ENCODE measurements at regions not wholly inside any gene's neighbourhood (a gene's known extent, or its start where the extent isn't known, plus 50 kb on each side); places are given as distances from the start of the nearest gene placed in this dataset.

DNA sequence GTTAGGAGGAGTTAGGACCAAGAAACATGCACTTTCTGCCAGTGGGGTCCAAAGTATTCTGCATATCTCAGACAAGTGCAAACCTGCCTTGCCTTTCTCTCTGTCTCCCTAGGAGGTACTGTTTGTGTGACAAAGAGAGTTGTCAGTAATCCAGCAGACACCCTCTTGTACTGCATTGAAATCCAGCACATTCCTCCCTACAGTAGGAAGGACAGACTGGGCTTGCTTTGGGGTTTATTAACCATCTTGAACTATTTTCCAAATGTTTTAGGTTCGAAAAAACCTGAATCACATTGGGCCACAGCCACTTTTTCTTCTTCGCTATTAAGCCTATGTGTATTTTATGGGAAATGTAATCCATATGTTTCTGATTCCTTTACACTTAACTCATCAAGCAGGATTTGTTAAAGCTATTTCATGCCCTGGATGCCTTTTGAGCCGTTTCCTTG, 204.2 kb upstream of the KCNJ16 start:
- 100% methylated on average over 1 of the region's 3 CpGs for WGBS (ENCODE audit: insufficient coverage)
- no peak for DNase-seq
- no peaks in the 10 kb centered on the region for H3K36me3 ChIP-seq (ENCODE audit: control insufficient read depth in 4 of 4, insufficient read depth in 4 of 4, low read length in 3 of 4)
- peaks cover 0 to 5% (median 0%) of the 10 kb centered on the region in 5 experiments for H3K9me3 ChIP-seq (ENCODE audit: control extremely low read depth in 1 of 5, control insufficient read depth in 4 of 5, insufficient read depth in 2 of 5, low read depth in 1 of 5, low read length in 4 of 5)
- CTCF ChIA-PET = no interaction called here
- no peak overlapping the region for H3K4me3 ChIP-seq (ENCODE audit: control insufficient read depth in 1 of 7, extremely low read depth in 1 of 7, insufficient read depth in 4 of 7, low read depth in 2 of 7, low read length in 6 of 7)
- no peaks in the 10 kb centered on the region for H3K27me3 ChIP-seq (replicated peaks in 2 of 5; ENCODE audit: control insufficient read depth in 4 of 5, insufficient read depth in 5 of 5, low read length in 4 of 5)
- no peak overlapping the region for H3K27ac ChIP-seq (ENCODE audit: insufficient read depth in 1 of 2, low read depth in 1 of 2, low read length in 2 of 2, poor library complexity in 1 of 2, severe bottlenecking in 2 of 2)
- H3K4me1 ChIP-seq (ENCODE audit: control extremely low read depth in 1 of 4, control insufficient read depth in 4 of 4, insufficient read depth in 4 of 4, low read length in 3 of 4) = no peaks in the 10 kb centered on the region
- POLR2A ChIA-PET = no interaction called here

DNA sequence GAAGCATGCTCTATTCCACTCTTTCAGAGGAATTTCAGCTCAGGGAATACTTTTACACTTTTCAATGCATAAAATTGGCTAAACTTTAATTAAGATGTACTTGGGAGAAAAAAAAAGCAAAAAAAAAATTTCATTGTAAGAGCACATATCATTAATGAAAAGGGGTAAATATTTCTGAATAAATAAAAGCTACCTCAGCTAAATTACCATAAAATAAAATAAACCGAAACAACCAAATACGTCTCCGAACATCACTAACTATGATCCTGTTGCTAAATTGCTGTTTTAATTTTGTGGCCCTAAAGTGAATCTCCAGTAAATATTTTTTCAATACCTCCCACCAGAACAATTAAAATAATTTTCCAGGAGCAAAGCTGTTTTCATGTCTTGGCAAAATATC, 203.7 kb upstream of the KCNJ16 start:
- ChIA-PET POLR2A (interaction anchor here (0.6 kb wide), 1 partner anchor 175 kb away, joined by 4 read pairs; no protein-coding TSS in a partner anchor), CTCF (no interaction called here)
- 100% methylated on average over 2 of the region's 3 CpGs for WGBS (ENCODE audit: insufficient coverage)
- H3K4me3 ChIP-seq (ENCODE audit: control insufficient read depth in 1 of 7, extremely low read depth in 1 of 7, insufficient read depth in 4 of 7, low read depth in 2 of 7, low read length in 6 of 7) = no peak overlapping the region
- no peaks in the 10 kb centered on the region for H3K36me3 ChIP-seq (ENCODE audit: control insufficient read depth in 4 of 4, insufficient read depth in 4 of 4, low read length in 3 of 4)
- peaks cover 0 to 5% (median 0%) of the 10 kb centered on the region in 5 experiments for H3K9me3 ChIP-seq (ENCODE audit: control extremely low read depth in 1 of 5, control insufficient read depth in 4 of 5, insufficient read depth in 2 of 5, low read depth in 1 of 5, low read length in 4 of 5)
- no peak for DNase-seq
- H3K4me1 ChIP-seq (ENCODE audit: control extremely low read depth in 1 of 4, control insufficient read depth in 4 of 4, insufficient read depth in 4 of 4, low read length in 3 of 4) = no peaks in the 10 kb centered on the region
- H3K27me3 ChIP-seq (replicated peaks in 2 of 5; ENCODE audit: control insufficient read depth in 4 of 5, insufficient read depth in 5 of 5, low read length in 4 of 5) = no peaks in the 10 kb centered on the region
- no peak overlapping the region for H3K27ac ChIP-seq (ENCODE audit: insufficient read depth in 1 of 2, low read depth in 1 of 2, low read length in 2 of 2, poor library complexity in 1 of 2, severe bottlenecking in 2 of 2)

DNA sequence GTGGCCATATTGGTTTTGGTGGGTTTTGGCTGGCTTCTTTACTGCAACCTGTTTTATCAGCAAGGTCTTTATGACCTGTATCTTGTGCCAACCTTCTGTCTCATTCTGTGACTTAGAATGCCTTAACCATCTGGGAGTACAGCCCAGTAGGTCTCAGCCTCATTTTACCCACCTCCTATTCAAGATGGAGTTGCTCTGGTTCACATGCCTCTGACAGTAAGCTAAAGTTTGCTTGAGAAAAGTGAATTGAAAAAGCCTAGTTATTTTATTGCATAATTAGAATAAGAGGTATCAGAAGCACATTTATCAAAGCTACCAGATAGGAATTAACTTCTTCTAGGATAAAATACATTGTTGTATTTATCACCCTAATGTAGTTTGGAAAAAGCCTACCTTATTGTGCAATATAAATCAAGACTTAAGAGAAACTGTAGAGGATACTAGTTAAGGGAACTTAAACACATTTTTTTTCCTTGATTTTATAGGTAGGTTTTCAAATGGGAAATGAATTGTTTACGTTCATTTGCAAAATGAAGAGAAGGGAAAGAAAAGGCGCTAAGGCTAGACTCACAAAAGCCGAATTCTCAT, 202.3 kb upstream of the KCNJ16 start:
- Histone ChIP-seq H3K9me3 (ENCODE audit: control extremely low read depth in 1 of 5, control insufficient read depth in 4 of 5, insufficient read depth in 2 of 5, low read depth in 1 of 5, low read length in 4 of 5) (peaks cover 0 to 5% (median 0%) of the 10 kb centered on the region in 5 experiments), H3K36me3 (ENCODE audit: control insufficient read depth in 4 of 4, insufficient read depth in 4 of 4, low read length in 3 of 4) (no peaks in the 10 kb centered on the region), H3K4me3 (ENCODE audit: control insufficient read depth in 1 of 7, extremely low read depth in 1 of 7, insufficient read depth in 4 of 7, low read depth in 2 of 7, low read length in 6 of 7) (no peak overlapping the region), H3K27ac (ENCODE audit: insufficient read depth in 1 of 2, low read depth in 1 of 2, low read length in 2 of 2, poor library complexity in 1 of 2, severe bottlenecking in 2 of 2) (no peak overlapping the region), H3K4me1 (ENCODE audit: control extremely low read depth in 1 of 4, control insufficient read depth in 4 of 4, insufficient read depth in 4 of 4, low read length in 3 of 4) (peaks cover 0 to 2% (median 1%) of the 10 kb centered on the region in 4 experiments), H3K27me3 (replicated peaks in 2 of 5; ENCODE audit: control insufficient read depth in 4 of 5, insufficient read depth in 5 of 5, low read length in 4 of 5) (no peaks in the 10 kb centered on the region)
- ChIA-PET CTCF (no interaction called here), POLR2A (no interaction called here)
- WGBS (ENCODE audit: insufficient coverage) = 100% methylated on average over 2 of the region's 3 CpGs
- no peak for DNase-seq

DNA sequence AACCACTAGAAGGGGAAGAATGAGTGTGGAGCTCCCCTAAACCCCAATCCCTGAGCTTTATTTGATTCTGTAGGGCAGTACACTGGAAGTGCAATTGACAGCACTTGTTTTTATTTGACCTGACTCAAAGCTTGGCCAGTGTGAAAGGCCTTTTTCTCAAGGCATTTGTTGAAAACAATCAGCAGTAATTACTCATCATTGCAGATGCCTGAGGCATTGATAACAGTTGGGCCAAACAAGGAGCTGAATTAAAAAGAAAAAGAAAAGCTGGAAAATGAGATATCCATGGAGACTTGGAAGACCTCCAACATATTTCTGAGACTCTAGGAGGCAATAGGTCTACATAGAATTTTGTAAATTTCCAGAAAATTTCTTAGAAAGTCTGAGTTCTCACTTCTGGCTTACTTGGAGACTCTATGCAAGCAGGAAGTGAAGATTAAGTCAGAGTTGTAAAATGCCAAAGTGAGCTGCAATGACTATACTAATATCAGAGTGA, 200.8 kb upstream of the KCNJ16 start:
- Histone ChIP-seq H3K4me3 (ENCODE audit: control insufficient read depth in 1 of 7, extremely low read depth in 1 of 7, insufficient read depth in 4 of 7, low read depth in 2 of 7, low read length in 6 of 7) (no peak overlapping the region), H3K36me3 (ENCODE audit: control insufficient read depth in 4 of 4, insufficient read depth in 4 of 4, low read length in 3 of 4) (no peaks in the 10 kb centered on the region), H3K27ac (ENCODE audit: insufficient read depth in 1 of 2, low read depth in 1 of 2, low read length in 2 of 2, poor library complexity in 1 of 2, severe bottlenecking in 2 of 2) (no peak overlapping the region), H3K27me3 (replicated peaks in 2 of 5; ENCODE audit: control insufficient read depth in 4 of 5, insufficient read depth in 5 of 5, low read length in 4 of 5) (no peaks in the 10 kb centered on the region), H3K4me1 (ENCODE audit: control extremely low read depth in 1 of 4, control insufficient read depth in 4 of 4, insufficient read depth in 4 of 4, low read length in 3 of 4) (peaks cover 0 to 2% (median 1%) of the 10 kb centered on the region in 4 experiments), H3K9me3 (ENCODE audit: control extremely low read depth in 1 of 5, control insufficient read depth in 4 of 5, insufficient read depth in 2 of 5, low read depth in 1 of 5, low read length in 4 of 5) (no peaks in the 10 kb centered on the region)
- CTCF ChIA-PET = no interaction called here
- no peak for DNase-seq
- POLR2A ChIA-PET = no interaction called here

- DNase-seq = peak in 2 of 3 donors; percentile 26 to 28
- no peak overlapping the region for H3K27ac ChIP-seq (ENCODE audit: insufficient read depth in 1 of 2, low read depth in 1 of 2, low read length in 2 of 2, poor library complexity in 1 of 2, severe bottlenecking in 2 of 2)
- no peaks in the 10 kb centered on the region for H3K9me3 ChIP-seq (ENCODE audit: control extremely low read depth in 1 of 5, control insufficient read depth in 4 of 5, insufficient read depth in 2 of 5, low read depth in 1 of 5, low read length in 4 of 5)
- no peak overlapping the region for H3K4me3 ChIP-seq (ENCODE audit: control insufficient read depth in 1 of 7, extremely low read depth in 1 of 7, insufficient read depth in 4 of 7, low read depth in 2 of 7, low read length in 6 of 7)
- H3K36me3 ChIP-seq (ENCODE audit: control insufficient read depth in 4 of 4, insufficient read depth in 4 of 4, low read length in 3 of 4) = no peaks in the 10 kb centered on the region
- POLR2A ChIA-PET = no interaction called here
- peaks cover 0 to 2% (median 1%) of the 10 kb centered on the region in 4 experiments for H3K4me1 ChIP-seq (ENCODE audit: control extremely low read depth in 1 of 4, control insufficient read depth in 4 of 4, insufficient read depth in 4 of 4, low read length in 3 of 4)
- CTCF ChIA-PET = no interaction called here
- H3K27me3 ChIP-seq (replicated peaks in 2 of 5; ENCODE audit: control insufficient read depth in 4 of 5, insufficient read depth in 5 of 5, low read length in 4 of 5) = no peaks in the 10 kb centered on the region
Observed at GRCh38 chr17:69876757-69877156, 198.3 kb upstream of the KCNJ16 start.

- Histone ChIP-seq H3K27ac (ENCODE audit: insufficient read depth in 1 of 2, low read depth in 1 of 2, low read length in 2 of 2, poor library complexity in 1 of 2, severe bottlenecking in 2 of 2) (no peak overlapping the region), H3K9me3 (ENCODE audit: control extremely low read depth in 1 of 5, control insufficient read depth in 4 of 5, insufficient read depth in 2 of 5, low read depth in 1 of 5, low read length in 4 of 5) (no peaks in the 10 kb centered on the region), H3K4me3 (ENCODE audit: control insufficient read depth in 1 of 7, extremely low read depth in 1 of 7, insufficient read depth in 4 of 7, low read depth in 2 of 7, low read length in 6 of 7) (no peak overlapping the region), H3K36me3 (ENCODE audit: control insufficient read depth in 4 of 4, insufficient read depth in 4 of 4, low read length in 3 of 4) (no peaks in the 10 kb centered on the region), H3K27me3 (replicated peaks in 2 of 5; ENCODE audit: control insufficient read depth in 4 of 5, insufficient read depth in 5 of 5, low read length in 4 of 5) (no peaks in the 10 kb centered on the region), H3K4me1 (ENCODE audit: control extremely low read depth in 1 of 4, control insufficient read depth in 4 of 4, insufficient read depth in 4 of 4, low read length in 3 of 4) (peaks cover 0 to 2% (median 1%) of the 10 kb centered on the region in 4 experiments)
- no peak for DNase-seq
- POLR2A ChIA-PET = no interaction called here
- CTCF ChIA-PET = no interaction called here
- 100% methylated on average over 2 of the region's 2 CpGs for WGBS (ENCODE audit: insufficient coverage)
Observed at GRCh38 chr17:69878661-69879060, 196.4 kb upstream of the KCNJ16 start.

DNA sequence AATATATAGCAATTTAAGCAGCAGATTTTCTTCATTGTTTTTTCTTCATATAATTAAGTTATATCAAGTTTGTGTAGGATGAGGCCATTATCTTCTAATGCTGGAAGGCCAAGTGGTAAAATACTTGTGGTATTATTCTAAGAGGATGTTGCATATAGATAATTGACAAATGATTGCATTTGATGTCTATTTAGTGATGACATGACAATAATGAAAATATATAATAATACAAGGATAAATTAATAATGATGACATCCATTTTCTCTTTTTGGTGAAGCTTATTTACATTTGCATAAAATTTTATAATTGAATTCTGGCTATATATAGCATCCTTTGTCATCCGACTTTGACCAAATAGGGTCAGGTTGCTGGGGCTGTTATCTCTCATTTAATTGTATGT, 195.4 kb upstream of the KCNJ16 start:
- no peaks in the 10 kb centered on the region for H3K36me3 ChIP-seq (ENCODE audit: control insufficient read depth in 4 of 4, insufficient read depth in 4 of 4, low read length in 3 of 4)
- no peak overlapping the region for H3K4me3 ChIP-seq (ENCODE audit: control insufficient read depth in 1 of 7, extremely low read depth in 1 of 7, insufficient read depth in 4 of 7, low read depth in 2 of 7, low read length in 6 of 7)
- WGBS (ENCODE audit: insufficient coverage) = no CpG with 5 or more reads among the region's 1 CpG
- DNase-seq = no peak
- no peaks in the 10 kb centered on the region for H3K27me3 ChIP-seq (replicated peaks in 2 of 5; ENCODE audit: control insufficient read depth in 4 of 5, insufficient read depth in 5 of 5, low read length in 4 of 5)
- H3K9me3 ChIP-seq (ENCODE audit: control extremely low read depth in 1 of 5, control insufficient read depth in 4 of 5, insufficient read depth in 2 of 5, low read depth in 1 of 5, low read length in 4 of 5) = no peaks in the 10 kb centered on the region
- H3K27ac ChIP-seq (ENCODE audit: insufficient read depth in 1 of 2, low read depth in 1 of 2, low read length in 2 of 2, poor library complexity in 1 of 2, severe bottlenecking in 2 of 2) = no peak overlapping the region
- CTCF ChIA-PET = no interaction called here
- peaks cover 0 to 2% (median 1%) of the 10 kb centered on the region in 4 experiments for H3K4me1 ChIP-seq (ENCODE audit: control extremely low read depth in 1 of 4, control insufficient read depth in 4 of 4, insufficient read depth in 4 of 4, low read length in 3 of 4)
- POLR2A ChIA-PET = interaction anchor here (0.5 kb wide), 1 partner anchor 117 kb away, joined by 3 read pairs; no protein-coding TSS in a partner anchor

Data from common myeloid progenitor, CD34-positive (primary cell).